Cardiac fibroblast (primary cell): ENCODE measurements at regions not wholly inside any gene's neighbourhood (a gene's known extent, or its start where the extent isn't known, plus 50 kb on each side); places are given as distances from the start of the nearest gene placed in this dataset.
A peak's percentile ranks its signal among the peaks of the same experiment; 100 is the strongest.

Experiments
- DNase-seq, 2 donors: peaks; one replicate each; pipeline versions ENCODE4 v3.0.0 to v3.0.0-alpha.2; 2010; ENCODE audit warnings: low read depth in 2 of 2
- H3K4me3 ChIP-seq, 2 donors: replicated peaks in 1 of 2; 1 replicate in 1 of 2; 2 replicates in 1 of 2; pipeline ENCODE4 v1.5.1; 2011; ENCODE audit warnings: low read depth in 2 of 2, low read length in 2 of 2, mild to moderate bottlenecking in 2 of 2, moderate library complexity in 1 of 2
- TF ChIP-seq, protein P1 (sequence below): IDR thresholded peaks from one replicate; pipeline ENCODE4 v1.5.1; 2011; ENCODE audit warnings: low read depth, mild to moderate bottlenecking, low read length, inconsistent platforms

DNA sequence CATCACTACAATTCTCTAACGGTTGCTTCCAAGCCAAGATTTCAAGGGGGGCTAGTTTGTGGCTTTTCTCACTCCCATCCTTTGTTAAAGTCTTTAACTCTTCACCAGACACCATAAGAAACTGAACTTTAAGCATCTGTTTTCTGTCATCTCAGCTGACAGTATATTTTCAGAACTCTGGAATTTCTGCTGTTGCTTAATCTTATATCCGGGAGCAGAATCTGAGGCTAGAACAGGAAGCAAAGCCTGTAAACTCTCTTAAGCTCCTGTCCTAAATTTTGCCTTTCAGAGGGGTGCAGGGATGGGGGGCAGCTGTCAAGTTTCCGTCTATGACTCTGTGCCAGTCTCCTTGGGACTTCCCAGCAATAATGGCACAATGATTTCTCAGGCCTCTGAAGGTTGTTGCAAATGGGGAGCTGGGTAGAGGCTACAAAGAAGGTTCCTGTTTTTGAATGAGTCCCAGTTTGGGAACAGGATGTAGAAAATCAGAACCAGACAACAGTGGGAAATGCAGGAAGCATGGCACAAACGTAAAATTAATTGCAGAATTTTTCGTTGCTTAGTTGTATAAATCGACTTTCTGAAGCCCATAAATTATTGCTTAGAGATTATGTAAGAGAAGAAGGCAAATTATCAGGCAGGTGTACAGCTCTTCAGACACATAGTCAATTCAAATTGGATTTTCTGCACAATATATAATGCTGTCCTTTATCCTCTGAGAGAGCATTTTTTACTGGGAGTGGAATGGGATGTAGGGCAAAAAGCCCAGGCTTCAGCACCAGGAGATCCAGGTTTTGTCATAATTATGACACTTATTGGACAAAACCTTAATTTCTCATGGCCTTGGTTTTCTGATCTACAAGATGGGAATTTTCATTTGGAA is 430.9 kb downstream of the DMAC1 start:
- DNase-seq, result peak; percentile 94 to 95
- H3K4me3 ChIP-seq, result no peak overlapping the region
- TF ChIP-seq, protein P1, sequence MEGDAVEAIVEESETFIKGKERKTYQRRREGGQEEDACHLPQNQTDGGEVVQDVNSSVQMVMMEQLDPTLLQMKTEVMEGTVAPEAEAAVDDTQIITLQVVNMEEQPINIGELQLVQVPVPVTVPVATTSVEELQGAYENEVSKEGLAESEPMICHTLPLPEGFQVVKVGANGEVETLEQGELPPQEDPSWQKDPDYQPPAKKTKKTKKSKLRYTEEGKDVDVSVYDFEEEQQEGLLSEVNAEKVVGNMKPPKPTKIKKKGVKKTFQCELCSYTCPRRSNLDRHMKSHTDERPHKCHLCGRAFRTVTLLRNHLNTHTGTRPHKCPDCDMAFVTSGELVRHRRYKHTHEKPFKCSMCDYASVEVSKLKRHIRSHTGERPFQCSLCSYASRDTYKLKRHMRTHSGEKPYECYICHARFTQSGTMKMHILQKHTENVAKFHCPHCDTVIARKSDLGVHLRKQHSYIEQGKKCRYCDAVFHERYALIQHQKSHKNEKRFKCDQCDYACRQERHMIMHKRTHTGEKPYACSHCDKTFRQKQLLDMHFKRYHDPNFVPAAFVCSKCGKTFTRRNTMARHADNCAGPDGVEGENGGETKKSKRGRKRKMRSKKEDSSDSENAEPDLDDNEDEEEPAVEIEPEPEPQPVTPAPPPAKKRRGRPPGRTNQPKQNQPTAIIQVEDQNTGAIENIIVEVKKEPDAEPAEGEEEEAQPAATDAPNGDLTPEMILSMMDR, result no peak

DNA sequence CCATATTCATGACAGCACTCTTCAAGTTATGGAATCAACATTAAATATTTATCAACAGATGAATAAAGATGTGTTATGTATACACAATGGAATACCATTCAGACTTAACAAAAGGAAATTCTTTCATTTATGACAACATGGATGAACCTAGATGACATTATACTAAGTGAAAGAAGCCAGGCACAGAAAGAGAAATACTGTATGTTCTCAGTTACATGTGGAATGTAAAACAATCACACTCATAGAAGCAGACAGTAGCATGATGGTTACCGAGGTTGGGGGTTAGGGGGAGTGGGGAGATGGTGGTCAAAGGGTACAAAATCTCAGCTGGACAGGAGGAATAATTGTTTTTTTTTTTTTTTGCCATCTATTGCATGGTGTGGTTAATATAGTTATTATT is 431.9 kb downstream of the DMAC1 start:
- H3K4me3 ChIP-seq, result no peak overlapping the region
- peak in 1 of 2 donors; percentile 22 for DNase-seq
- TF ChIP-seq, protein P1, result no peak

GRCh38 chr9:7366121-7366520 is 433.5 kb downstream of the DMAC1 start:
- H3K4me3 ChIP-seq, result no peak overlapping the region
- peak; percentile 61 to 65 for DNase-seq
- TF ChIP-seq, protein P1, result no peak

DNA sequence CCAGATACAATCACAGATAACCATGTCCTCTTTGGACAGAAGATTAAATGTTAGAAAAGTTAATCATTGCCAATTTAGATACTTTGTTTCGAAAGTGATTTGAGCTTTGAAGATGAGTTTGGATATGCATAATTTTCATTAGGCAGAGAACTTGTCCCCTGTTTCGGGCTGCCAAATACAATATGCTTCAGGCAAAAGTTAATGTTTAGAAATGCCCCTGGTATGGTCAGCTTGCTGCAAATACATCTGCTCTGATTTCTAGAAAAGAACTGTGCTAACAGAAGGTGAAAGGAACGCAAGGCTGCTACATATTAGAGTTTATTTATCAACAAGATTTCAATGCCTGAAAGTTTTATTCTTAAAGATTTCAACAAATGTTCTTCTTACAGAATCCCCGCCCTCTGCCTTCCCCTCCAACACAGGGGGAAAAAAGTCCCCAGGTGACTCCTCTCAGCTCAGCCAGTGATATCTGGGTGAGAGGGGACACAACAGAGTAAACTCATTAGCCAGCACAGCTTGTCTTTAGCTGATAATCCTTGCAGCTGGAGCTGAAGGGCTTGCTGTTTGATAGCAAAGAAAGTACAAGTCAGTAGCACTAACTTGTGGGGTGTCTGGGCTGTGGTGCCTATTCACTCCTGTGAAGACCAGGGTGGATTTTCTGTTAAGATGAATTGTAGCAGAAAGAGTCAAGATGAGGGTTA is 435.7 kb downstream of the DMAC1 start:
- TF ChIP-seq, protein P1, result no peak
- DNase-seq, result no peak
- no peak overlapping the region for H3K4me3 ChIP-seq

DNA sequence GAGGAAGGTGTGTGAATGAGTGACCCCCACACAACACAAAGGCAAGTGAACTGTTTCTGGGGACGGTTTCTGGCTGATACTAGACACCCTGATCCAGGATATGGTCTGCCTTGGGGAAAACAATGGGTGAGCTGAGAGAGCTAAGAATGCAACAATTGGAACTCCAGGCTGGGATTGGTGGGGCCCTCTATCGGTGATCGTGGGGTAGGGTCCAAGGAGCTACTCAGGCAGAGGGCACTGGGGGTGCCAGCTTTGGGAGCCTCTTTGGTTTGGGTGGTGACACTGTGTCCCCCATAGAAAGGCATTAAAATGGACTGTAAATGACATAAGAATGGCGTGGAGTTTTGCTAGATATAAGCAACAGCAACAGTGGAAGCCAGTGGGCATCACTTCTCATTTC is 439.1 kb downstream of the DMAC1 start:
- no peak overlapping the region for H3K4me3 ChIP-seq
- TF ChIP-seq, protein P1, result no peak
- DNase-seq, result no peak

DNA sequence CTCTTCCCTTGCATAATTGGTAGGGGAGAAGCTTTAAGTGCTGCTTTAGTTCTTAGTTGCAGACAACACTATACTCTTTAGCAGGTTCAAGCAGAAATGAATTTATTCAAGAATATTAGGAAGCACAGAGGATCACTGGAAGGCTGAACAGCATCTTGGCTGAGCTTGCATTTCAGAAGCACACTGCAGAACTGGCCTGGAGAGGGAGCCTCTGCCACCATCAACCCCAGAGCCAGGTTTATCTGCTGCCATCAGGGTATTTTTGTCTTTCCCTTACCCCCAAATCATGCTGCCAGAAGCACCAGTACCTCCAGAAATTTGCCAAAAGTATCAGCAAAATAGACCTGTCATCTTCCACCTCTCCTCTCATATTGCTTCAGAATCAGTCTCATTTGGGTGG is 440.7 kb downstream of the DMAC1 start:
- TF ChIP-seq, protein P1, result peak; percentile 24
- H3K4me3 ChIP-seq, result no peak overlapping the region
- peak in 1 of 2 donors; percentile 16 for DNase-seq
